GM18520 (cell line): ENCODE measurements at regions not wholly inside any gene's neighbourhood (a gene's known extent, or its start where the extent isn't known, plus 50 kb on each side); places are given as distances from the start of the nearest gene placed in this dataset.
"Not testable (repeated sequence)": the region's sequence is repeated elsewhere in the genome, so short reads cannot be mapped to it uniquely, and the experiment has no call there.

Experiments used
- ATAC-seq: cut with Tn5 transposase; IDR thresholded peaks from one replicate; pipeline ENCODE4 v1.9.1; 2021; ENCODE audit not compliant: unreplicated experiment

DNA sequence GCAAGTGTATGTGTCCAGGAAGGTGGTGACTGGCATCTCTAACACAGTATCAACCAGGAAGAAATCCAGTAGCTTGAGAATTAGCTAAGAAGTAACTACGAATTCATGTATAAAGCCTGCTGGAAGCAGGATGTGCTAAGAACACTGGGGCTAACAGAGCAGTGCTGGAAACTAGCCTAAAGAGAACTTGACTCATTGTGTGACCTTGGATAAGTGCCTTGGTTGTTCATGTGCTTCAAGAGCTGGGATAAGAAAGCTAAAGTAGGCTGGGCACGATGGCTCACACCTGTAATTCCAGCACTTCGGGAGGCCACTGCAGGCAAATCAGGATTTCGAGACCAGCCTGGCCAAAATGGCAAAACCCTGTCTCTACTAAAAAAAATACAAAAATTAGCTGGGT lies 186.9 kb downstream of the RRAGC start:
- no peak for ATAC-seq

DNA sequence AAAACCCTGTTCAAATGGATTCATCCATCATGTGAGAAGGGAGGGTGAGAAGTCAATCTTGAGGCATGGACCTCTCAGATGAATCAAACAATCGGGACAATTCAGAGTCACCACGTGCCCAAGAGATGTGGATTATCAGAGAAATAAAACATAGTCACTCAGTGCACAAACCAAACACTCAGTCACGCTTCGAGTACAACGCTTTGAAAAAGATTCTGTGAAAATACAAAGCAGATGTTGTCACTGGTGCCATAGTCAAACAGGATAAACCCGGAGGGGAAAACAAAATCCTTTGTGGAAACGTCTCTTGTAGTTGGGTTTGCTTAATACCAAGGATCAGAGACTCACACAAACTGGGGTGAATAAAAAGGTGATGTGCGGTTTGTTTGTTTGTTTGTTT lies 188.4 kb downstream of the RRAGC start:
- ATAC-seq: no peak

DNA sequence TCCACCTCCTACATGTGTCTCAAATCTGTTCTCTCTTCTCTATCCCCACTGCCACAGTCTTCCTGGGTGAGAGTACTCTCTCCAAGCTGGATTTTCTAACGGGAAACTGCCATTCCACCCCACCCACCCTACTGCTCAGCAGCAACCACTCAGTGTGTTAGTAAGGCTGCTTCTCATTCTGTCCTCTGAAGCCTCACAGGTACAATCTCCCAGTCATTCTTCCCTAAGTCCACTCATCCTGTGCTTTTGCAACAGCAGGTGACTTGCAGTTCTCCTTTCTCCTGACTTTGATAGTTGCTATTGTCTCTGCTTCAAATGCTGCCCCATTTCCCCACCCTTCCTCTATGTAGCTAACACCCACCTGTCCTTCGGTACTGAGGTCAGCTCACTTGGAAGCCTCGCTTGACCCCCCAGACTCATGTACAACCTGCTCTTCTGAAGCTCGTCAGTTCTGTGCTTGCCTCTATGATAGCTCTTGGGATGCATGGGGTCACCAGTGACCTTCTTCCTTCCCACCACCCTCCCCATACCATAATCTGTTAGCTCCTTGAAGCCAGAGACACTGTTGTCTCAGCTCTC lies 188.9 kb downstream of the RRAGC start:
- no peak for ATAC-seq

DNA sequence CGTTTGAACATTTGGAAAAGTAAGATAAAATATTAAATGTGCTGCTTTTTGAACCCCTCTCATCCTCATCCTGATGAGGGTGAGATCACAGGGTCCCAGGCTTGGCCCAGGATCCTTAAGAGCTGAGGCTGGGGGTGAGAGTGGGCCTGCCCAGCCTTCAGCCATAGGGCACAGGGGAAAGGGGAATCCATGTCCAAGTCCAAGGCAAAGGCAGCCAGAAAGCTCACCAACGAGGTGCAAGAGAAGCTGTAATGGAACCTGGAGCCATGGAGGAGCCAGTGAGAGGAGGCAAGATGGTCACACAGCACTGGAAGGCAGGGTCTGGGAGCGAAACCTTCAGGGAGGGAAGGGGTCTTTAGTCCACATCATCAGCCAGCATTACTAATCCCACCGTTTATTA lies 191.9 kb downstream of the RRAGC start:
- no peak for ATAC-seq

DNA sequence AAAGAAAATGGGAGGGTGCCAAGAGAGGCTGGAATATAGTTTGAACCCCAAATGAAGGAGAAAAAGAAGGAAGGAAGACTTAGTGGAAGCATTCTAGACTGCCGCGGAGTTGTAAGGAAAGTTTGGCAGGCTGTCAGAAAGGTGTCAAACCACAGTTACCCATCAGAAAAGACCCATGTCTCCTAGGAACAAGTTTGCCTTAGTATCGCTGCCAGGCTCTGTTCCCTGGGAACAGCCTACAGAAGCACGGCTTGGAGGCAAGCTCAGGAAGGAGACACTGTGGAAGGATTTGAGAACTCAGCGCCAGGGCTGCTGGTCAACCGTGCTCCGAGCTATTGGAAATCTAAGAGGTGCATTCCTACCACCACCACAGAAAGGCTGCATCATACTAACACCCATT lies 197.4 kb downstream of the RRAGC start:
- no peak for ATAC-seq

DNA sequence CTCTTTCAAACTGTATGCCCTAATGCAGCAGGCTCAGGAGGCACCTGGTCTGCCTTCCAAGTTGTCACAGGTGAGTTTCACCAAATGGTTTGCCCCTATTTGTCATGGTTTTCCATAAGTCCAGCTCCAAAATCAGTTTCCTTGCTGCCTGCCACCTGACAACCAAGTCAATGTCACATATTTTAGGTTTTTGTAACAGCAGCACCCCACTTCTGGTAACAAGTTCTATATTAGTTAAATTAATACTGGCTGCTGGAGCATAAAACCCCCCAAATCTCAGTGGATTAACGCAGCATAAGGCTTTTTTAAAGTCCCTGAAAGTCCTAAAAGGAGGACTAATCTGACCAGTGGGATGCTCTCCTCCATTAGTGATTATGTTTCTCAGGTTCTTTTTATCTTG lies 200.7 kb downstream of the RRAGC start:
- no peak for ATAC-seq

DNA sequence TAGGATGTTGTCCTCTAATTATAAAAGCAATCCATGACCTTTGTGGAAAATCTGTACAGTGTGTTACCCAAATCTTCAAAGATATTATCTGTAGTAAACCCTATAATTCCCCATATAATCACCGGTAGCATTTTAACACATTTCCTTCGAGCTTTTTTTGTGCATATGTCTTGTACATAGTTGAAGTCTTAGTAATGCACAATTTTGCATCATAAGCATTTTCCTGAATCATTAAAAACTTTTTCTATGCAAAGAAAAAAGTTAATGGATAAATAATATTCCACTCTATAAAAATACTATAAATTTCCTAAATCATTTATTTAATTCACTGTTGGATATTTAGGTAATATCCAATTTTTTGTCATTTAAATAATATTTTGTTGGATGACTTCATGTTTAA lies 201.7 kb downstream of the RRAGC start:
- ATAC-seq: no peak

DNA sequence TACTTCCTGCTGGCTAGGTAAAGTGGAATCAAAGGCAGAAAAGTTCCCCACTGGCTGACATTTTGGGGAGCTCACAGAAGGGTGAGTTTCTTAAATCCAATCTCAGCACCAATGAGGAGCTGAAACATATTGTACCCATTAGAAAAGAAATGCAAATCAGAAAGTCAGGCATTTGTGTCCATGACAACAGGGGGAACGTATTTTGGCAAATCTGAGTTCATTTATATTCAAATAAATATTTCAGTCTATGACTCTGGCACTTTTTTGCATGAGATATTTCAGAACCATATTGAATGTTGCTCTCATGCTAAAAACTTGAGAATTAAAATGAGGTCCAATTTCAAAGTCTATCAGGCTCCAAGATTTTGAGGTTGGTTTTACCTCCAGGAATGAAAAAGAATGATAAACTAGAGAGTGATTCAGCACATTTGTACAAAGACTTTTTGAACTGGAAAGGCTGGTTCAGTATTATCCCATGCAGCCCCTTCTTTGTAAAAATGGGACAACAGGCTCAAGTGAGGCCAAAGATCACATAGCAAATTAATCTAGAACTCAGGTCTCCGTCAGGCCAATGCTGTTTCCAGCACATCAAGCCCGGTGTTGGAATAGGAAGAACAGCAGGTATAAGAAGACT lies 202.2 kb downstream of the RRAGC start:
- ATAC-seq: no peak

DNA sequence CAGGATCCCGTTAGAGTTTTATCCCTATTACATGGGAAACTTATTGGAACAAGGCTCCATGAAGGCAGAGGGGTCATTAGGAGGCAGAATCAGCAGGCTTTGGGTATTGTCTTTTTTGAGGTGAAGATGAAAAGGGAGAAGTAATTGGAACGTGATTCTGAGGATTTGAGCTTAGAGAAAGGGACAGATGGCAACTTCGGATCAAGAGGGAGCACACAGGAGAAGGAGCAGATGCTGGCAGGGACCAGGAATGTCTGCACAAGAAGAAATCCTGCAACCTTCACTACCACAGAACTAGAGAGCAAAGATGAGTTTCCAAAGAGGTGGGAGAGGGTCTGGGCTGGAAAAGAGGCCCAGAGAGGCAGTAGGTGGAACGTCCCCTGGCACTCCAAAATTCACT lies 202.8 kb downstream of the RRAGC start:
- no peak for ATAC-seq

DNA sequence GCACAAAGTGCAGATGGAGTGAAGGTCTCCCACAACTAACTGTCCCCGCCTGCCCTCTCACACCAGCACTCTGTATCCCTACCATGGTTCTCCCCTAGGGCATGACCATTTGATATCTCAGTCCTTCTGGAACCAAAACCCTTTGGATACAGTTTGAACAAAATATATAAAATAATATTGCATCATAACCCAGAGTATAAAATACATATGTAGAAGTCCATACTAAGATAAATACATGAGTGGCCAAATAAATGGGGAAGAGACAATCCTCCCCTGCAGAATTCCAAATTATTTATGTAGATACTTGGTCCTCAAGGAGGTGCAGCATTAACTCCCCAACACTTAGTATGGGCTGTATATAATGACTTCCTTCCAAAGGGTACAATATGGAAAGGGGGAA lies 207.4 kb downstream of the RRAGC start:
- no peak for ATAC-seq

DNA sequence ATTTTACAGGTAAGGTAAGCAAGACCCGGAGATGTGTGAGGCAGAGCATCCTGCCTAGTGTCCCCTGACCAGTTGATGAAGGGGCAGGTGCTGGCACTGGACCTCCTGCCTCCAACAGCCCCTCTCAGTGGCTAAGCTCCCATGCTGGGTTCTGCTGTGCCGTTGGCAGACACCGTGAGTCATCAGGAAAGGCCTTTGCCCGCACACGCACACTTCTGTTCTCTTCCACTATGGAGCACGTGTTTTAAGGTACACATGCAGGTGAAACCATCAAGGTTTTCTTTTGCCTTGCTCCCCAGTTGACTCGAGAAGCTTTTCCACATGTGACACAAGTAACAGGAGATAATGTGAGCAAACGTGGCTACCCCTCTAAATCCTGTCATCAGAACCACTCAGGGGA lies 207.9 kb downstream of the RRAGC start:
- no peak for ATAC-seq

DNA sequence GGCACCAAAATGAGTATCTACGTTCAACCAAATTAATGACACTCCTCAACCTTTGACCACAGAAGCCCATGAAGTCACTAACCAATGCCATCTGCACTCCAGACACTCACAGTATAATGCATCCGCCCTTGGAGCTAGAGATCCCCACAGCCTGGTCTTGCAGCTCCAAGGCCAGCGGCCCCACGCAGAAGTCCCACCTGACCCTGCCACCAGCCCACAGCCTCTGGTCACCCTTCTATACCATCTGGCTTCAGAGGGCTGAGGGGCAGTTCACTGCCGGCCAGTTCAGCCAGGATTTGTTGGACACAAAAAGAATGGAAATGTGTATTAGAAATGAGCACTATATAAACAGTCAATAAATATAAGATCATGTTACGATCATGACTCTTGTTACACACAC lies 211.2 kb downstream of the RRAGC start:
- ATAC-seq: no peak

DNA sequence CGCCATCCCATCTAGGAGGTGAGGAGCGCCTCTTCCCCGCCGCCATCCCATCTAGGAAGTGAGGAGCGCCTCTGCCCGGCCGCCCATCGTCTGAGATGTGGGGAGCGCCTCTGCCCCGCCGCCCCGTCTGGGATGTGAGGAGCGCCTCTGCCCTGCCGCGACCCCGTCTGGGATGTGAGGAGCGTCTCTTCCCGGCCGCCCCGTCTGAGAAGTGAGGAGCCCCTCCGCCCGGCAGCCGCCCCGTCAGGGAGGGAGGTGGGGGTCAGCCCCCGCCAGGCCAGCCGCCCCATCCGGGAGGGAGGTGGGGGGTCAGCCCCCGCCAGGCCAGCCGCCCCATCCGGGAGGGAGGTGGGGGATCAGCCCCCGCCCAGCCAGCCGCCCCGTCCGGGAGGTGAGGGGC lies 212.2 kb downstream of the RRAGC start:
- ATAC-seq: not testable (repeated sequence)

DNA sequence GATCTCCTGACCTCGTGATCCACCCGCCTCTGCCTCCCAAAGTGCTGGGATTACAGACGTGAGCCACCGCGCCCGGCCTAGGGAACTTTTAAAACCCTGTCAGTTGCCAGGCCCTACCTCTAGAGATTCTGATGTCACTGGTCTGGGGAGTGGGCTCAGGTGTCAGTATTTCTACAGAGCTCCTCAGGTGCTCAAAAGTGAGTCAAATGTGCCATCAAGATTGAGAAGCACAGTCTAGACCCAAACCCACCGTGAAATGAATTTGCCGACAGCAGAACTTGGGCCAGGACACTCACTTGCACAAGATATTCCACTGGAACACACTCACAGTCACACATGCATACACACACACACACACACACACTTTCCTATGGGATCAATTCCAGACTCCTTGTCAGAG lies 215.5 kb downstream of the RRAGC start:
- ATAC-seq: no peak

DNA sequence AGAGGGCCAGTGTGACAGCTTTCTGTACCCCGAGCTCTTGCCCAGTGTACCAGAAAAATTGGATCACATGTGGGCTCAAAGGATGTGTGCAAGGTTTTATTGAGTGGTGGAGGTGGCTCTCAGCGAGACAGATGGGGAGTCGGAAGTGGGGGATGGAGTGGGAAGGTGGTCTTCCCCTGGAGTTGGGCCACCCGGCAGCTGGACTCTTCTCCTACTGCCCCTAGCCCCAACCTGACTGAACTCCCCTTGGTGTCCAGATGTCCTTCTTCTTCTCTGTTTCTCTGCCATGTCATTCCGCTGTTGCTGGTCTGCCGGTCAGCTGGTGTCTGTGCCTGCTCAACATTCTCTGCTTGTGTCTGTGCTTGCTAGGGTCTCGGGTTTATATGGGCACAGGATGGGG lies 217.9 kb downstream of the RRAGC start:
- ATAC-seq: no peak

DNA sequence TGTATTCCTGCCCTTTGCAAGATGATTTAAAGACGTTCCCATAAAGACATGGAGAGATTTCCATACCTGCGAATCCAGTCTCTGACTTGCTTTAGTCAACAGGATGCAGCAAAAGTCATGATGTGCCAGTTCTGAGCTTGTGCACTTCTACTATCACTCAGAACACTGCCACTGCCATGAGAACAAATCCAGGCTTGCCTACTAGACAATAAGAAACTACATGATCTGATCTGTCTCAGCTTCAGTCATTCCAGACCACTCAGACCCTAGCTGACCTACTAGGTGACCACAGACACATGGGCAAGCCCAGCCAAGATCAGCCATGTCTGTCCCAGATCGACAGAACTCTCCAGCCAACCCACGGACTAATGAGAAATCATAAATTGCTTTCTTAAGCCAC lies 219.2 kb downstream of the RRAGC start:
- no peak for ATAC-seq

DNA sequence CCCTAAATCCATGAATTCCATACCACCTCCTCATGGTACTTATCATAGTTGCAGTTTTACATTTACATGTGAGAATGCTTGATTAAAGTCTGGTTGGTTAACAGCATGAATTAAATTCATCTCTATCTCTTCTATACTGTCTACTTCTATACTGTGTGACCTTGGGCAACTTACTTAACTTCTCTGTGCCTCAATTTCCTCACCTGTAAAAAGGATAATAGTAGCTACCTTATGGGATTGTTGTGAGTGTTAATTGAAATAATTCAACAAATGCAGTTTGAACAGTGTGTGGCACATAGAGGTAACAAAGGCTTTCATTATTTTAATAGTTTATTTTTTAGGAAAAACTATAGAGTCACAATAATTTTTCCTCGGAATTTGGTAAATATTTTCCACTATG lies 231.3 kb downstream of the RRAGC start:
- no peak for ATAC-seq

DNA sequence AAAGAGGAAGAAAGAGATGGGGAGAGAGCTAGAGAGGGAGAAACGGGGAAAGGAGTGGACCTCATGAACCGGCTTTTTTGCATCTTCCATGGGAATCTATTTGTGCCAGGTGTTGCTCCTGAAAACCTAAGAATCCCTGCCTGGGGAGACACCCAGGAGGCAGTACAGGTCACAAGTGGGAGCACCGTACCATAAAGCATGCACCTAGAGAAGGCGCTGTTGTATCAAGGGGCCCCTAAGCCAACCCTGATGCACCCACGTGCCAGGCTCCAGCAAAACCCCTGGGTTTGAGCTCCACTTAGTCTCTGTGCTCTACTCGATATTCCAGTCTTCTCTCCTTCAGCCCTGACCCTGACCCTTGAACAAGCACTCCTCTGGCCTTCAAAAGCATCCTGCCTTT lies 233.6 kb downstream of the RRAGC start:
- ATAC-seq: no peak

DNA sequence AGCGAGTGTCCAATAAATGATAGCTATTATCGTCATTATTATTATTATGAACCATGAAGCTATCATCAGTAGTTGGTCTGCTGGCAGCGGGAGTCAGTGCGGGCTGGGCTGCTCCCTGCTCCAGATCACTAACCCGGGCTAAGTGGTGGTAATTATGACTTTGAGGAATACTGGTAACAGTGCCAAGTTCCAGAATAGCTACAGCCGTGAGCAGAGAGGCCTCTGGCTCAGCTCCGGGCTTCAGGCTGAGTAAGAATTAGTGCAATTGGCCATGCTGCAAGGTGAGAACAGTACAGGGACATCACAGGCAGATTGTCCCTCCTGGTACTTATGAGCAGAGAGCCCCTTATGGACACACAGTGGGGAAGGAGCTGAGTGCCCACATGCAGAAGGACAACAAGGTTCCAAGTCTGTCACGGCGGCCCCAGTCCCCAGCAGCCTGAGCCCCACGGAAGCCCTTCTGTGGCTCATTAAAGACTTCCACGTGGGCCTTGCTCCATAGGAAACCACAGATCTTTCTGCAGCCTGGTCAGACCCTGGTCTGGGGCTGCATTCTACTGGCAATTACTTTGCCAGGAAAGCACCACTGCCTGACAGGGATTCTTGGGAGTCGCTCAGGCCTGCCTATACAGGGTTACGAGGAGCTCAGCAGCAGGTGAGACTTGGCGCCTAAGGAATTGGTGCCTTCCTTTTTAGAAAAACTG lies 235.1 kb downstream of the RRAGC start:
- no peak for ATAC-seq

DNA sequence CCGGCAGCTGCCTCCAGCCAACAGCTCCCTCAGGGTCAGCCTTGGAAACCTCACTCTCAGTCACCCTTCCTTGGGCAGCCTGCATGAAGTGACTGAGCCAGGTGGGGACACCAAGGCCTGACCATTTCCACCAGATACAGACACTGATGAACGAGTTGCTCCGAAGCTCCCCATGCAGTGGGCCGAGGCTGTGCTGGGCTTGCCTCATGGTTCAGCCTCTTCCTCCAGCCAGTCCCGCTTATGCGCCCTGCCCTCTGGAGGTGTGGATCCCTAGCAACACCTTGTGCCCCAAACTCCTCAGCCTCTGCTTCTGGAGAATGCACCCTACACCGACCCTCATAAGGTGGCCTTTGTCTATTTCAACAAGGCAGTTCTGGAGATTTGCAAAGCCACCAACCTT lies 236.0 kb downstream of the RRAGC start:
- ATAC-seq: no peak

DNA sequence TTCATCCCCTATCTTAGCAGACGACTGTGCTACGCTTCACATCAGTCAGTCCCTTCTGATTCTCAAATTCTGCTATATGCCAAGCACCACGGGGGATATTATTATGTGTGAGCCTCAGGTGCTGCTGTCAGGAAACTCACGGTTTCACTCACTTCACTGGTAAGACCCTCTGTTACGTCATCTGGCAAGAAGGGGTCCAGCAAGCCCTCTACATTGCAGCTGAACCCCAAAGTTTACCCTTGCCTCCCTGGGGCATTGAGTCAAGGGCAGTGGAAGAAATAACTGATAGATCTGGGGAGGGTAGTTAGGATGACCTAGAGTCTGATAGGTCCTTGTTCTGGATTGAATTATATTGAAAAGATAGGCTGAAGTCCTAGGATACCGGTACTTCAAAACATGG lies 237.4 kb downstream of the RRAGC start:
- no peak for ATAC-seq

DNA sequence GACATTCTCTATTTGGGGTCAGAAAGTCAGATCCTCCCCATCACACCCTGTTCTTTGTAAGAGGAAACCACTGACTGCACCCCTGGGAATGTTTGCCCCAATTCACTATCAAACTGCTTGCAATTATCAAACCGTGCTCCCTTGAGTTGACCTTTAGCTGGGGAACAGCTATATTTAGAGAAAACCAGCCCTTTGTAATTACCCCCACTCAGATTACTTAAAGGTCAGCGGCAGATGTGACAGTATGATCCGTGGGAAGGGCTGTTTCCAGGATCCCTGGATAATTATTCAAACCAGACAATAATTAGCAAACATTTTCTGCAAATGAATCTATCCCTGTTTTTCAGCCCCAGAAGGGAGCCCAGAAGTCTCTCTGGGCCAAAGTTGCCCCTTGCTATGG lies 242.7 kb downstream of the RRAGC start:
- no peak for ATAC-seq

DNA sequence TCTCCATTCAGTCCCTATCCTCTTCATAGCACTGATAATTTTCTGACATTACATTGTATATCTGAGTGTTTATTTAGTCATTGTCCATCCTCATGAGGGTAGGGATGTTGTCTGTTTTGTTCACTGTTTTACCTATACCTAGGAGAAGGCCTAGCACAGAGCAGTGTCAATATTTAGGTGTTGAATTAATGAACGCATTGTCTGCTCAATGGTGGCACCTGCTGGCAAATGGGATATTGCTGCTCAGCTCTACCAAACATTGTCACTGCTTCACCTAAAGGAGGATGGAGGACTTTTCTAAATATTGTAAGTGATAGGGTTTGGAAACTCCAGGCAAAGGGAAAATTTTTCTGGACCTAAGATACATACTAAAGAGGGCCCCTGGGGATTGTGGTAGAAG lies 243.9 kb downstream of the RRAGC start:
- no peak for ATAC-seq
